ENCODE measurements at regions not wholly inside any gene's neighbourhood (a gene's known extent, or its start where the extent isn't known, plus 50 kb on each side); places are given as distances from the start of the nearest gene placed in this dataset.

- TF ChIP-seq CTCF (IDR thresholded peaks at IDR 0.05; ENCODE audit: insufficient read depth, low read depth, low read length) (no peak), EZH2 (IDR thresholded peaks at IDR 0.05; ENCODE audit: insufficient read depth, low read length) (no peak)
Observed at GRCh38 chrX:146604196-146604595, 205.4 kb upstream of the CXorf51B start.

All from astrocyte (in vitro differentiated cells and primary cell).